Testis (tissue), 2 donors: ENCODE measurements at regions not wholly inside any gene's neighbourhood (a gene's known extent, or its start where the extent isn't known, plus 50 kb on each side); places are given as distances from the start of the nearest gene placed in this dataset.

Experiments used
- DNase-seq: peaks from one replicate; pipeline ENCODE4 v3.0.0-alpha.2; 2019
- H3K27ac ChIP-seq, 2 donors: fragments of 200-600 bp; sonication (generic); one replicate each; pipeline ENCODE4 v1.5.1; 2019
- H3K27me3 ChIP-seq: fragments of 200-600 bp; sonication (generic); one replicate; pipeline ENCODE4 v1.5.1; 2019
- H3K36me3 ChIP-seq: fragments of 200-600 bp; sonication (generic); one replicate; pipeline ENCODE4 v1.5.1; 2017; ENCODE audit warnings: low read depth; ENCODE audit errors: missing control alignments
- H3K4me1 ChIP-seq: fragments of 200-600 bp; sonication (generic); one replicate; pipeline ENCODE4 v1.5.1; 2019
- H3K4me3 ChIP-seq, 2 donors: fragments of 200-600 bp; sonication (generic); one replicate each; pipeline ENCODE4 v1.5.1; 2017 to 2019
- H3K9me3 ChIP-seq: fragments of 200-600 bp; sonication (generic); one replicate; pipeline ENCODE4 v1.5.1; 2017
- POLR2A ChIP-seq: fragments of 450-650 bp; IDR thresholded peaks from one replicate; pipeline ENCODE4 v1.6.1; 2017; ENCODE audit warnings: antibody characterized with exemption, mild to moderate bottlenecking, moderate library complexity
- WGBS, 2 donors: methylation state at CpG; one replicate each; pipeline ENCODE4 v1.1.5; 2018; 5-methylcytosine and 5-hydroxymethylcytosine counted together
- intact Hi-C: fragments of 100-400 bp; cut with DNase I; formaldehyde crosslinking; loops from one replicate; pipeline ENCODE4 v1.15.1; 2023; ENCODE audit warnings: low total_unique reads
- TF ChIP-seq, protein P1 (sequence below), 3 experiments: fragments of 450-650 bp in 2 of 3; fragments of 200-600 bp in 1 of 3; sonication (generic) in 1 of 3; IDR thresholded peaks; one replicate each; pipeline ENCODE4 v1.5.1; 2016 to 2019; ENCODE audit warnings: antibody characterized with exemption in 3 of 3, mild to moderate bottlenecking in 2 of 3, moderate library complexity in 1 of 3

DNA sequence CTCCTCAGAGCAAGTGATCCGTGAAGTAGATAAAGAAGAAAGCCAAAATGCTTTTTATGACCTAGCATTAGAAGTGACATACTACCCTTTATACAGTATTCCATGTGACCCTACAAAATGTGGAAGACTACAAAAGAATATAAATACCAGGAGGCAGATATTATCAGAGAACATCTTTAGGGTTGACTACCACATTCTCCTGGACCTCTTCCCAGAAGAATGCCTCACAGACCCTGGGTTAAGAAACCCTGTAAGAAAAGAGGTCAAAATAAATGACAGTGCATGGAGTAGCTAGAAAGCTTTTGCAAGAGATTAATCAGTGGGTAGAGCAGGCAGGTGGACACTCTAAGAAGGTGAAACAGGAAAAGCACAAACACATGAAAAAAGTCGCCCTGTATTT is 69.2 kb downstream of the FANCF start:
- 93 to 95% methylated on average over 2 of the region's 2 CpGs for WGBS, 2 donors
- no peaks in the 10 kb centered on the region for H3K9me3 ChIP-seq
- no peak for DNase-seq
- intact Hi-C loops = no loop called here
- no peaks in the 10 kb centered on the region for H3K4me1 ChIP-seq
- no peaks in the 10 kb centered on the region for H3K27me3 ChIP-seq
- no peaks in the 10 kb centered on the region for H3K36me3 ChIP-seq
- no peak overlapping the region for H3K4me3 ChIP-seq
- H3K27ac ChIP-seq = no peak overlapping the region
- no peak for TF ChIP-seq POLR2A
- TF ChIP-seq, protein P1, sequence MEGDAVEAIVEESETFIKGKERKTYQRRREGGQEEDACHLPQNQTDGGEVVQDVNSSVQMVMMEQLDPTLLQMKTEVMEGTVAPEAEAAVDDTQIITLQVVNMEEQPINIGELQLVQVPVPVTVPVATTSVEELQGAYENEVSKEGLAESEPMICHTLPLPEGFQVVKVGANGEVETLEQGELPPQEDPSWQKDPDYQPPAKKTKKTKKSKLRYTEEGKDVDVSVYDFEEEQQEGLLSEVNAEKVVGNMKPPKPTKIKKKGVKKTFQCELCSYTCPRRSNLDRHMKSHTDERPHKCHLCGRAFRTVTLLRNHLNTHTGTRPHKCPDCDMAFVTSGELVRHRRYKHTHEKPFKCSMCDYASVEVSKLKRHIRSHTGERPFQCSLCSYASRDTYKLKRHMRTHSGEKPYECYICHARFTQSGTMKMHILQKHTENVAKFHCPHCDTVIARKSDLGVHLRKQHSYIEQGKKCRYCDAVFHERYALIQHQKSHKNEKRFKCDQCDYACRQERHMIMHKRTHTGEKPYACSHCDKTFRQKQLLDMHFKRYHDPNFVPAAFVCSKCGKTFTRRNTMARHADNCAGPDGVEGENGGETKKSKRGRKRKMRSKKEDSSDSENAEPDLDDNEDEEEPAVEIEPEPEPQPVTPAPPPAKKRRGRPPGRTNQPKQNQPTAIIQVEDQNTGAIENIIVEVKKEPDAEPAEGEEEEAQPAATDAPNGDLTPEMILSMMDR (IDR thresholded peaks at IDR 0.05) = no peak

- Histone ChIP-seq H3K4me1 (no peaks in the 10 kb centered on the region), H3K27me3 (no peaks in the 10 kb centered on the region), H3K27ac (no peak overlapping the region), H3K9me3 (no peaks in the 10 kb centered on the region), H3K4me3 (no peak overlapping the region), H3K36me3 (no peaks in the 10 kb centered on the region)
- no peak for TF ChIP-seq POLR2A
- TF ChIP-seq, protein P1 (IDR thresholded peaks at IDR 0.05) = no peak
- no peak for DNase-seq
- intact Hi-C loops = no loop called here
- WGBS, 2 donors = 82 to 91% methylated on average over 1 of the region's 1 CpG
Observed at GRCh38 chr11:22555881-22556280, 69.7 kb downstream of the FANCF start.

DNA sequence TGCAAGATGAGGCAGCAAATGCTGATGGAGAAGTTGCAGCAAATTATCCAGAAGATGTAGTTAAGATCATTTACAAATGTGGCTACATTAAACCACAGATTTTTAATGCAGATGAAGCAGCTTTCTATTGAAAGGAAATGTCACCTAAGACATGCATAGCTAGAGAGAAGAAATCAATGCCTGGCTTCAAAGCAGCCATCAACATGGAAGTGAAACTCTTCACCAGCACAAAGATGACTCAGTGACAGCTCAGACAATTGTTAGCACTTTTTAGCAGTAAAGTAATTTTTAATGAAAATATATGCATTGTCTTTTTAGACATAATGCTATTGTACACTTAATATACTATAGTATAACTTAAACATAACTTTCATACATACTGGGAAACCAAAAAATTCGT is 71.4 kb downstream of the FANCF start:
- WGBS, 2 donors = 65 to 67% methylated on average over 1 of the region's 1 CpG
- intact Hi-C loops = no loop called here
- TF ChIP-seq, protein P1 (IDR thresholded peaks at IDR 0.05) = no peak
- no peak for TF ChIP-seq POLR2A
- Histone ChIP-seq H3K4me3 (no peak overlapping the region), H3K27me3 (no peaks in the 10 kb centered on the region), H3K9me3 (no peaks in the 10 kb centered on the region), H3K36me3 (no peaks in the 10 kb centered on the region), H3K4me1 (no peaks in the 10 kb centered on the region), H3K27ac (no peak overlapping the region)
- DNase-seq = no peak

DNA sequence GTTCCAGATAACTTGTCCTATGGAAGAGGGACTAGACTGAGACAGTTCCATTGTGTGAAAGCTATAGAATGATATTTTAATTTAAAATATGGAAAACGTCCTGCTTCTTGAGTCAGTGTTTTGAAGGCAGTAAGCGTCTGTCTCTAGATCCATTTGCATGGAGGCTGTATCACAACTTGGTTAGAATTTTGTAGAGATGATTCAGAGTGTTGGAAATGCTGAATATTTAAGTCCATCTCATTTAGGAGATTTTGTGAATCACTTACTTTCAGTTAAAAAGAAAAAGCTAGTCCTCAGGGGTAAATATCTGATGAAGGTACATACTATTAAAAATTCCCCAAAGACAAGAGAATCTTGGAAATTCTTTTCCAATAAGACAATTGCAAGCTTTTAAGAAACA is 72.7 kb downstream of the FANCF start:
- H3K9me3 ChIP-seq = no peaks in the 10 kb centered on the region
- no peaks in the 10 kb centered on the region for H3K27me3 ChIP-seq
- intact Hi-C loops = no loop called here
- no peak for TF ChIP-seq POLR2A
- TF ChIP-seq, protein P1 (IDR thresholded peaks at IDR 0.05) = no peak
- no peaks in the 10 kb centered on the region for H3K4me1 ChIP-seq
- H3K27ac ChIP-seq = no peak overlapping the region
- no peak for DNase-seq
- 70 to 76% methylated on average over 2 of the region's 2 CpGs for WGBS, 2 donors
- H3K4me3 ChIP-seq = no peak overlapping the region
- H3K36me3 ChIP-seq = no peaks in the 10 kb centered on the region

GRCh38 chr11:22546746-22547145 is 78.9 kb downstream of the FANCF start:
- WGBS, 2 donors = 60 to 92% methylated on average over 1 of the region's 1 CpG

More at GRCh38 chr11:22546746-22547145, 78.9 kb downstream of the FANCF start:
- Histone ChIP-seq H3K4me3 (no peak overlapping the region), H3K27me3 (no peaks in the 10 kb centered on the region), H3K4me1 (no peaks in the 10 kb centered on the region), H3K9me3 (no peaks in the 10 kb centered on the region), H3K36me3 (no peaks in the 10 kb centered on the region), H3K27ac (no peak overlapping the region)
- no peak for DNase-seq
- intact Hi-C loops = no loop called here
- TF ChIP-seq, protein P1 (IDR thresholded peaks at IDR 0.05) = no peak
- no peak for TF ChIP-seq POLR2A
